DMS 273 (cell line): ENCODE measurements at regions not wholly inside any gene's neighbourhood (a gene's known extent, or its start where the extent isn't known, plus 50 kb on each side); places are given as distances from the start of the nearest gene placed in this dataset.

Experiments
- DNase-seq: peaks from one replicate; lab custom pipeline; 2025; ENCODE audit not compliant: unreplicated experiment; lab: John Stamatoyannopoulos, UW

- DNase-seq, result no peak
Measured at GRCh38 chr21:39056636-39057035, 126.6 kb downstream of the PSMG1 start.

- no peak for DNase-seq
Measured at GRCh38 chr21:39055167-39055767, 128.0 kb downstream of the PSMG1 start.

DNA sequence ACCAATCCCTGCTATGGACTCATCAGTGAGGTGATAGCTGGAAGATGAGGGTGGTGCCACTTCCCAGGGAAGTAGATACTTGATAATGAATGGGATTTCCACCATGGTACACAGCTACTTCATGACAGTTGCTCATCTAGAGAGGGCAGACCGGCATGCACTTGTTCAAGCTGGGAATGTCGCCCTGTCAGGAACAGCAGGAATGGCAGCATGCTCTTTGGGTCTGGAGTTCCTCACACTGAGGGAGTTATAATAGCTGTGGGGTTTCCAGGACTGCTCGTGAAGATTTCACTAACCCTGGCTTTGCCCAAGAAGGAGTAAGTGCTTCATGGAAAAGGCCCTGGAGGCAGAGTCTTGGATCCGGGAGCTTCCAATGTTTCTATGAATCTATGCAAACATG is 129.2 kb downstream of the PSMG1 start:
- no peak for DNase-seq

- no peak for DNase-seq
Measured at GRCh38 chr21:39053126-39053525, 130.1 kb downstream of the PSMG1 start.

GRCh38 chr21:39052718-39053117 is 130.5 kb downstream of the PSMG1 start:
- DNase-seq, result no peak

- no peak for DNase-seq
Measured at GRCh38 chr21:39051588-39051949, 131.7 kb downstream of the PSMG1 start.

GRCh38 chr21:39050841-39051587 is 132.2 kb downstream of the PSMG1 start:
- no peak for DNase-seq

- no peak for DNase-seq
Measured at GRCh38 chr21:39048574-39048973, 134.7 kb downstream of the PSMG1 start.

GRCh38 chr21:39048064-39048463 is 135.2 kb downstream of the PSMG1 start:
- peak; percentile 15 for DNase-seq

- no peak for DNase-seq
Measured at GRCh38 chr21:39047046-39047445, 136.2 kb downstream of the PSMG1 start.

GRCh38 chr21:39046236-39046916 is 136.9 kb downstream of the PSMG1 start:
- no peak for DNase-seq

DNA sequence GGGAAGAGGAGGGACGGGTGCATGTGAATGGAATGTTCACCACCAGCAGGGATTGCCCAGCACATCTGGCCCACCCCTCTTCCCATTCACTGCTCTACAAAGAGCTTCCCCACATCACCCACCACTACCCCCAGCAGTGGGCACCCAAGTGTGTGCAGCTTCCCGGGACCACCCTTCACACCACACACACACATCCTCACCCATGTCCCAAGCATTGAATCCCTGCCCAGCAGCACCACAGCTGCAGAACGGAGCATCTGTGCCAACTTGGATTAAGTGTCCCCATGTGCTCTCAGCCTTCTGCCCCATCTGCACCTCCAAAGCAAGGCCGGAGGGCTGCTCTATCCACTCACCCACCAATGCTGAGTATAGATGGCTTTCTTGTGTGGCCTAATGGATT is 141.4 kb downstream of the PSMG1 start:
- peak; percentile 32 for DNase-seq

DNA sequence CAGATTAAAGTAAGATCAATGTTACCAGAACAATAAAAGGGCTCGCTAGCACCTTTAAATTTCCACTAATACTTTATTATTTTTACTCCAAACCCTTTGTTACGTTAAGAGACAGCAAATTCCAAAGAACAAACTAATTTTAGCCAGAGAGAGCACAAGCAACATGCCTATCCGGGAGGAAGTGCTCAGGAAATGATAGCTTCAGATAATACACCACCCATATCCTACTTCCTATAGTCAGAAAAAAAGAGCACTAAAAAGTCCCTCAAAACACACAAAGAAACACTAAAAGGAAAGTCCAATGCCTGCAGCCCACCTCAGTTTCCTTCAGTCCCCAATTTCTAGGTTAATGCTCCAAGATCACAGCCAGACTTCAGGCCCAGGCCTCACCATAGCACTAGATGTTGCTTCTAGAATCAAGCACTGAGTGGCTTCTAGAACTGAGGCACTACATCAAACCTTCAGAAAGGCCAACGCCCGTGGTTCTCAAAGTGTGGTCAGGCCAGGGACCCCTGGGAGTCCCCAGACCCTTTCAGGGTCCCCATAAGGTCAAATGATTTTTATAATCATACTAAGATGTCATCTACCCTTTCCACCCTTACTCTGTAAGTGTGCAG is 142.6 kb downstream of the PSMG1 start:
- DNase-seq, result no peak

DNA sequence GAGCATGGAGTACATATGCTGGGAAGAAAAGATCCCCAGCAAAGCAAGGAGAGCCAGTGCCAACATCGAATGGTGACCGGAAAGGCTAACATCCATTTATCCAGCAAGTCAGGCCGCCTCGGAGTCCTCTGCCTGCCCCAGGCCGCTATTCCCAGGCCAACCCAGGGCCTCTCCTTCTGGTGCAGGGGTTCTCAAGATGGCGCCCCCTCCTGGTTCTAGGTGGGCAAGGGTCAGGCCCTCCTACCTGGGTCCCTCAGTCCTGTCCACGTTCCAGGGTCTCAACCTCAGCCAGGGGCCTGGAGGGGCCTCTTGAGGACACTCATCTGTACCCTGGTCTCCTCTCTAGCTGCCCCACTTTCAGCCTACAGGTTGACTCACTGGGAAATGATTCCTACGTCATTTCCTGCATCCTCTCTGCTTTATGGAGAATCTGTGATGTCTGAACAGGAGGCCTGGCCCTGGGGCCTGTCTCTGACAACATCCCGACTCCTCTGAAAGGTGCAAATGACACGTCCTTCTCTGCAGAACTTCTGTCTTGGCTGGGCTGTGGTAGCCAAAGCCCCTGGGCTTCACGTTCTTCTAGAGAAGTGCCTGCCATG is 145.3 kb downstream of the PSMG1 start:
- DNase-seq, result peak; percentile 7

DNA sequence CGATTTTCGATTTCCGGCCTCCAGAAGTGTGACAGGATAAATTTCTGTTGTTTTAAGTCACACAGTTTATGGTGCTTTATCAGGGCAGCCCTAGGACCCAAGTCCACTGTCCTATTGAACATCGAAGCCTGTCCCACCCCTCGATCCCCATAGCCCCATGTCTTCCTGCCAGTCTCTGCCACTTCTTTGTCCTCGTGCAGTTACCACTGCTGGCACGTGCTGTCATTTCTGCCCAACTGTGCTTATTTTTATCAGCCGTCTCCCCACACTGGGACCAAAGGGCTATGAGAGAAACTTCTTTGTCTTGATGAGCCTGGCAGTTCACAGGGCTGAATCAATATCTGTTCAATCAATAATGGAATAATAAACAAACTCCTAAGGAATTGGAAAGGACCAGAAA is 146.7 kb downstream of the PSMG1 start:
- DNase-seq, result no peak

DNA sequence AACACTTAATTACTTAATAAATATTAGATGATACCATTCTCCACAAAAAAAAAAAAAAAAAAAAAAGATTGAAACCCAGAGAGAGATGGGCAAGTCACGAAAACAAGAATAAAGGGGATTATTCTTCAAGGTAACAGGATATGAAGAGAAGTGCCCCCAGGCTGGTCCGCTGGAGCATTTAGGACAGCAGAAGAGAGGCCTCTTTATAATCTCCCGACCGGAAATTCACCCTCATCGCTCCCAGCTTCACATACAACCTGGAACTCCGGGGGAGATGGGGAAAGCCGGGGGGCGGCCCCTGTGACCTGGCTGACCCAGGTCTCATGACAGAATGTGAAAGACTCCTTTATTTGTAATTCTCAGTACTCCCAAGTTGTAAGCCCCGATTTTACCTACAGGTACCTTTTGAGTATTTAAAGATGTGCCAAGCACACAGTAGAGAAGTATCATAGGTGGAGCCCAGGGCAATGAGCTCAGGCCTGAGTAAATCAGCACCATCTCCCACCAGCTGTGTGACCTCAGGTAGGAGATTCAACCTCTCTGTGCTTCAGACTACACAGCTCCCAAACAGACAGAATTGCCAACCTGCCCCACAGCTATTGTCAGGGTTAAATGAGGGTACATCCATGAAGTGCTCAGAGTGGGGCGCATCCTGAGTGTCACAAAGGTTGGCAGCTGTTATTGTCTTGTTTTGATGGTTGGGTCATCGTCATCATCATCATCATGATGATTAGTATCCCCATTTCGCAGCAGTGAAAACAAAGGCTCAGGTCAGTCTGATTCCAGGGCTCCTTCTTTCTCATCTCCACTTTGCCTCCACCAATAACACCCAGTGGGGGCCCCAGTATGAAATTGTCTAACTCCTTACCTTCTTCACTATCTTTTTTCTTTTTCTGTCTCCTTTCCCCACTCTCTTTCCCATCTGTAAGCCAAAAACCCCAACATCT is 148.4 kb downstream of the PSMG1 start:
- no peak for DNase-seq

- DNase-seq, result no peak
Measured at GRCh38 chr21:39033878-39034589, 149.2 kb downstream of the PSMG1 start.

GRCh38 chr21:39029900-39030884 is 153.1 kb downstream of the PSMG1 start:
- DNase-seq, result no peak
